ENCODE measurements at regions not wholly inside any gene's neighbourhood (a gene's known extent, or its start where the extent isn't known, plus 50 kb on each side); places are given as distances from the start of the nearest gene placed in this dataset.

GRCh38 chr2:204331988-204332387 lies 213.3 kb upstream of the PARD3B start:
- no peaks in the 10 kb centered on the region for H3K36me3 ChIP-seq (replicated peaks; ENCODE audit: insufficient read depth, low read length)
- no peak overlapping the region for H3K27ac ChIP-seq (ENCODE audit: low read length)
- H3K9me3 ChIP-seq (replicated peaks; ENCODE audit: insufficient read depth, low read length) = no peaks in the 10 kb centered on the region
- no peaks in the 10 kb centered on the region for H3F3A ChIP-seq (ENCODE audit: insufficient read depth, low read length)
- no peaks in the 10 kb centered on the region for H3K4me1 ChIP-seq (ENCODE audit: low read length)
- no peaks in the 10 kb centered on the region for H3K9me2 ChIP-seq (replicated peaks; ENCODE audit: insufficient read depth, low read length)
- no peak overlapping the region for H2AFZ ChIP-seq (ENCODE audit: low read length)
- DNase-seq = no peak
- H4K20me1 ChIP-seq (ENCODE audit: insufficient read depth, low read length) = no peaks in the 10 kb centered on the region
- no peak overlapping the region for H3K4me2 ChIP-seq (ENCODE audit: low read depth, low read length)
- H3K9ac ChIP-seq (ENCODE audit: low read length) = no peak overlapping the region
- TF ChIP-seq EZH2phosphoT487 (IDR thresholded peaks at IDR 0.05; ENCODE audit: low read length) = no peak
- no peak for TF ChIP-seq CTCF (IDR thresholded peaks at IDR 0.05; ENCODE audit: low read length)
- no peak for TF ChIP-seq EZH2 (optimal IDR thresholded peaks at IDR 0.05; ENCODE audit: low read depth, low read length)
- no peaks in the 10 kb centered on the region for H3K27me3 ChIP-seq (replicated peaks; ENCODE audit: insufficient read depth, low read length)
- H3K4me3 ChIP-seq (ENCODE audit: low read length) = no peak overlapping the region
- H3K79me2 ChIP-seq (ENCODE audit: low read length) = no peaks in the 10 kb centered on the region

GRCh38 chr2:204332706-204333105 lies 212.6 kb upstream of the PARD3B start:
- Histone ChIP-seq H3K36me3 (replicated peaks; ENCODE audit: insufficient read depth, low read length) (no peaks in the 10 kb centered on the region), H3F3A (ENCODE audit: insufficient read depth, low read length) (no peaks in the 10 kb centered on the region), H2AFZ (ENCODE audit: low read length) (no peak overlapping the region), H3K9ac (ENCODE audit: low read length) (no peak overlapping the region), H3K79me2 (ENCODE audit: low read length) (no peaks in the 10 kb centered on the region), H3K4me1 (ENCODE audit: low read length) (0 out of 2 replicates have a peak, but pooled peaks cover under 1% of the 10 kb centered on the region), H3K27me3 (replicated peaks; ENCODE audit: insufficient read depth, low read length) (no peaks in the 10 kb centered on the region), H3K4me3 (ENCODE audit: low read length) (no peak overlapping the region), H3K27ac (ENCODE audit: low read length) (no peak overlapping the region), H3K9me3 (replicated peaks; ENCODE audit: insufficient read depth, low read length) (no peaks in the 10 kb centered on the region), H3K4me2 (ENCODE audit: low read depth, low read length) (no peak overlapping the region), H3K9me2 (replicated peaks; ENCODE audit: insufficient read depth, low read length) (no peaks in the 10 kb centered on the region), H4K20me1 (ENCODE audit: insufficient read depth, low read length) (no peaks in the 10 kb centered on the region)
- DNase-seq = no peak
- TF ChIP-seq EZH2phosphoT487 (IDR thresholded peaks at IDR 0.05; ENCODE audit: low read length) = no peak
- no peak for TF ChIP-seq CTCF (IDR thresholded peaks at IDR 0.05; ENCODE audit: low read length)
- no peak for TF ChIP-seq EZH2 (optimal IDR thresholded peaks at IDR 0.05; ENCODE audit: low read depth, low read length)

GRCh38 chr2:204333861-204334260 lies 211.4 kb upstream of the PARD3B start:
- Histone ChIP-seq H3K27ac (ENCODE audit: low read length) (no peak overlapping the region), H3K4me1 (ENCODE audit: low read length) (peaks cover 8% of the 10 kb centered on the region)

More at GRCh38 chr2:204333861-204334260, 211.4 kb upstream of the PARD3B start:
- Histone ChIP-seq H3K4me3 (ENCODE audit: low read length) (no peak overlapping the region), H4K20me1 (ENCODE audit: insufficient read depth, low read length) (no peaks in the 10 kb centered on the region), H2AFZ (ENCODE audit: low read length) (no peak overlapping the region), H3K36me3 (replicated peaks; ENCODE audit: insufficient read depth, low read length) (no peaks in the 10 kb centered on the region), H3K4me2 (ENCODE audit: low read depth, low read length) (no peak overlapping the region), H3K79me2 (ENCODE audit: low read length) (no peaks in the 10 kb centered on the region), H3K9me2 (replicated peaks; ENCODE audit: insufficient read depth, low read length) (no peaks in the 10 kb centered on the region), H3K9me3 (replicated peaks; ENCODE audit: insufficient read depth, low read length) (no peaks in the 10 kb centered on the region), H3K27me3 (replicated peaks; ENCODE audit: insufficient read depth, low read length) (no peaks in the 10 kb centered on the region), H3F3A (ENCODE audit: insufficient read depth, low read length) (no peaks in the 10 kb centered on the region), H3K9ac (ENCODE audit: low read length) (no peak overlapping the region)
- DNase-seq = no peak
- TF ChIP-seq CTCF (IDR thresholded peaks at IDR 0.05; ENCODE audit: low read length) (no peak), EZH2 (optimal IDR thresholded peaks at IDR 0.05; ENCODE audit: low read depth, low read length) (no peak), EZH2phosphoT487 (IDR thresholded peaks at IDR 0.05; ENCODE audit: low read length) (no peak)
